K562 (cell line): ENCODE measurements at regions not wholly inside any gene's neighbourhood (a gene's known extent, or its start where the extent isn't known, plus 50 kb on each side); places are given as distances from the start of the nearest gene placed in this dataset.

Source experiments
- ATAC-seq: fragments of 200-7000 bp; cut with Tn5 transposase; 3 replicates; pipeline ENCODE4 v1.9.1; 2020; ENCODE audit warnings: moderate library complexity
- BruUV-seq: library from RNA; stranded (reverse); fragments of 400-500 nt; replicated peaks from 2 replicates; lab custom pipeline; 2021; lab: Mats Ljungman, UMichigan
- CTCF ChIA-PET: fragments of 300-600 bp; formaldehyde crosslinking; extraction: SDS; loops from one replicate; lab custom pipeline; 2021; ENCODE audit warnings: low intra/inter-chr PET ratio; lab: Yijun Ruan, JAX
- POLR2A ChIA-PET: fragments of 300-600, 350-650 bp; sonication (Branson Sonifier 250); formaldehyde crosslinking; extraction: SDS; loops from one replicate; lab custom pipeline; 2021; ENCODE audit warnings: antibody characterized with exemption, inconsistent platforms; lab: Yijun Ruan, JAX
- DNase-seq, 4 experiments: peaks; one replicate each; pipeline versions ENCODE4 v3.0.0 to v3.0.0-alpha.2; 2011 to 2018; ENCODE audit warnings: low spot score in 3 of 4, mixed read lengths in 3 of 4; ENCODE audit errors: extremely low read depth in 1 of 4
- FAIRE-seq: peaks from 2 replicates; lab custom pipeline; 2011; peaks lifted over from hg19 to GRCh38; lab: Jason Lieb, UNC
- H2AFZ ChIP-seq: 2 replicates; pipeline ENCODE4 v1.6.0; 2011; ENCODE audit warnings: low read depth, low read length, control low read depth, inconsistent platforms
- H3K27ac ChIP-seq: fragments of 200-600 bp; 3 replicates; pipeline ENCODE4 v1.8.0; 2011; ENCODE audit warnings: low read depth, mild to moderate bottlenecking, control low read depth, inconsistent platforms, low read length, moderate library complexity, mixed read lengths; ENCODE audit errors: extremely low read depth
- H3K27me3 ChIP-seq, 2 experiments: fragments of 300-600 bp in 1 of 2; 2 replicates in 1 of 2; 3 replicates in 1 of 2; pipeline versions ENCODE4 v1.6.0 to v1.8.0; 2011; ENCODE audit warnings: inconsistent platforms in 2 of 2, low read length in 2 of 2, mild to moderate bottlenecking in 1 of 2, mixed read lengths in 1 of 2, moderate library complexity in 1 of 2; ENCODE audit not compliant: control insufficient read depth in 2 of 2, insufficient read depth in 2 of 2
- H3K36me3 ChIP-seq: fragments of 300-600 bp; 3 replicates; pipeline ENCODE4 v1.8.0; 2011; ENCODE audit warnings: mild to moderate bottlenecking, low read length, inconsistent platforms; ENCODE audit not compliant: control insufficient read depth, insufficient read depth
- H3K4me1 ChIP-seq, 2 experiments: fragments of 200-600 bp in 1 of 2; replicated peaks in 1 of 2; 2 replicates in 1 of 2; 3 replicates in 1 of 2; pipeline versions ENCODE4 v1.5.1 to v1.8.0; 2011; ENCODE audit warnings: inconsistent platforms in 2 of 2, low read length in 2 of 2, mild to moderate bottlenecking in 1 of 2, mixed read lengths in 1 of 2, moderate library complexity in 1 of 2; ENCODE audit not compliant: control insufficient read depth in 2 of 2, insufficient read depth in 2 of 2
- H3K4me2 ChIP-seq: 2 replicates; pipeline ENCODE4 v1.6.1; 2011; ENCODE audit warnings: low read length, control low read depth, inconsistent platforms, mixed read lengths; ENCODE audit not compliant: insufficient read depth
- H3K4me3 ChIP-seq: fragments of 200-600 bp; sonication (generic), shearing (Covaris generic); 2 replicates; pipeline ENCODE4 v1.5.1; 2016; ENCODE audit warnings: control low read depth, inconsistent platforms
- H3K79me2 ChIP-seq: fragments of 200-600 bp; 3 replicates; pipeline ENCODE4 v1.8.0; 2011; ENCODE audit warnings: low read length, inconsistent platforms; ENCODE audit not compliant: control insufficient read depth, insufficient read depth
- H3K9ac ChIP-seq, 2 experiments: 2 replicates each; pipeline versions ENCODE4 v1.6.0 to v1.6.1; 2011; ENCODE audit warnings: low read depth in 2 of 2, low read length in 2 of 2, control low read depth in 1 of 2, inconsistent platforms in 1 of 2, mild to moderate bottlenecking in 1 of 2, mixed read lengths in 1 of 2; ENCODE audit not compliant: insufficient read depth in 1 of 2
- H3K9me1 ChIP-seq: one replicate; pipeline ENCODE4 v1.6.0; 2011; ENCODE audit warnings: inconsistent platforms, mild to moderate bottlenecking, low read length, moderate library complexity; ENCODE audit not compliant: control insufficient read depth, insufficient read depth
- H3K9me3 ChIP-seq: replicated peaks from 2 replicates; pipeline ENCODE4 v1.5.1; 2011; ENCODE audit warnings: low read depth, low read length, inconsistent platforms; ENCODE audit not compliant: control insufficient read depth, insufficient read depth
- H4K20me1 ChIP-seq: replicated peaks from 2 replicates; pipeline ENCODE4 v1.6.1; 2011; ENCODE audit warnings: low read length, inconsistent platforms, mixed read lengths; ENCODE audit not compliant: control insufficient read depth, insufficient read depth
- CBFA2T2 ChIP-seq: fragments of 450-650 bp; conservative IDR thresholded peaks from 2 replicates; pipeline ENCODE4 v1.6.1; 2017; ENCODE audit warnings: mild to moderate bottlenecking
- CCAR2 ChIP-seq: fragments of 200-400 bp; formaldehyde crosslinking; IDR thresholded peaks from 2 replicates; pipeline ENCODE4 v1.6.1; 2017; ENCODE audit warnings: mild to moderate bottlenecking, low read depth, low read length
- E2F3 ChIP-seq: fragments of 250-450 bp; sonication (Bioruptor Pico); IDR thresholded peaks from 2 replicates; pipeline ENCODE4 v1.4.0; 2020; ENCODE audit warnings: mild to moderate bottlenecking
- FOXK2 ChIP-seq, 2 experiments: fragments of 450-650 bp; IDR thresholded peaks in 1 of 2; conservative IDR thresholded peaks in 1 of 2; 2 replicates each; pipeline ENCODE4 v1.6.1; 2016; ENCODE audit warnings: low read depth in 2 of 2, mild to moderate bottlenecking in 1 of 2
- MAFK ChIP-seq: IDR thresholded peaks from 2 replicates; pipeline ENCODE4 v1.6.1; 2011; ENCODE audit warnings: low read length, improper control_type of control experiment
- NFXL1 ChIP-seq: fragments of 450-650 bp; formaldehyde crosslinking; IDR thresholded peaks from 2 replicates; pipeline ENCODE4 v1.4.0; 2021; ENCODE audit warnings: mild to moderate bottlenecking
- POLR2H ChIP-seq: IDR thresholded peaks from 2 replicates; pipeline ENCODE4 v1.6.1; 2016; ENCODE audit warnings: missing genetic modification characterization, low read depth, mild to moderate bottlenecking, control low read depth, missing compliant biosample characterization, moderate library complexity
- RFX1 ChIP-seq: fragments of 450-650 bp; IDR thresholded peaks from 2 replicates; pipeline ENCODE4 v1.6.1; 2016; ENCODE audit warnings: mild to moderate bottlenecking, moderate library complexity
- TOE1 ChIP-seq, 2 experiments: fragments of 450-650 bp in 1 of 2; sonication (generic) in 1 of 2; formaldehyde crosslinking in 1 of 2; IDR thresholded peaks; 2 replicates each; pipeline versions ENCODE4 v1.7.1 to v1.8.0; 2016 to 2022; ENCODE audit warnings: borderline replicate concordance in 2 of 2, mild to moderate bottlenecking in 2 of 2, antibody characterized with exemption in 1 of 2, inconsistent platforms in 1 of 2, low read depth in 1 of 2, missing genetic modification reagents in 1 of 2, moderate library complexity in 1 of 2
- ZKSCAN1 ChIP-seq: fragments of 150-350 bp; IDR thresholded peaks from 2 replicates; pipeline ENCODE4 v1.6.1; 2016; ENCODE audit warnings: low read depth, low read length
- ZNF146 ChIP-seq: IDR thresholded peaks from one replicate; pipeline ENCODE4 v1.6.1; 2018; ENCODE audit warnings: missing compliant biosample characterization; ENCODE audit not compliant: unreplicated experiment
- WGBS: fragments of 100-300 bp; shearing (Covaris generic); methylation state at CpG from one replicate; pipeline ENCODE4 v1.1.6; 2016; ENCODE audit warnings: low coverage, mixed read lengths; ENCODE audit not compliant: insufficient coverage; ENCODE audit errors: missing lambda C conversion rate; 5-methylcytosine and 5-hydroxymethylcytosine counted together
- in situ Hi-C: fragments of 300-500 bp; cut with MboI; formaldehyde crosslinking; loops from 4 replicates; pipeline ENCODE4 v1.15.0; 2018; ENCODE audit warnings: inconsistent platforms, mixed read lengths
- intact Hi-C: fragments of 100-400 bp; cut with micrococcal nuclease; formaldehyde crosslinking; loops from 2 replicates; pipeline ENCODE4 v1.14.2; 2022
- TF ChIP-seq, protein P1 (sequence below): fragments of 200-800 bp; sonication (Bioruptor generic); IDR thresholded peaks from 2 replicates; pipeline ENCODE4 v1.6.1; 2017; ENCODE audit warnings: missing genetic modification characterization, missing compliant biosample characterization
- TF ChIP-seq, protein P2 (sequence below): sonication (generic); formaldehyde crosslinking; IDR thresholded peaks from 2 replicates; pipeline ENCODE4 v1.8.0; 2022; ENCODE audit warnings: mild to moderate bottlenecking, missing genetic modification reagents

DNA sequence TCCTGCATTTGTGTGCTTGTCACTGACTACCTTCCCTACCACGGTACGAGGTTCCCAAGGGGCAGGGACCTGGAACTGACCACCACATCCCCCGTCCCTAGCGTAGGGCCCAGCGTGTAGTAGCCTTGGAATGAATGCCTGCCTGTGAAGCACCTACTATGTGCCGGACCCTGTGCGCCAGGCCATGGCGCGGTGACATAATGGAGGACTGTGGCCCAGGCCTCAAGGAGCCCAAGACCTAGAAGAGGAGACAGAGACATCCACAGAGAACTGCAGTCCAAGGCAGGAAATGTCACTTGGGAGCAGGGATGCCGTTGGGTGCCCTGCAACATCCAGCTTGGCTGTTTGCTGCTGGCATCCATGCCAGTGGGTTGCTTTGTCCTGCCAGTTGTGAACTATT lies 71.9 kb upstream of the SLC6A6 start:
- Histone ChIP-seq H4K20me1 (no peaks in the 10 kb centered on the region), H3K9ac (peak overlapping the region in 1 of 2 experiments; percentile 31; a peak in 2 of 4 replicates), H3K4me2 (no peak overlapping the region), H3K79me2 (no peaks in the 10 kb centered on the region), H3K9me3 (no peaks in the 10 kb centered on the region), H3K9me1 (no peaks in the 10 kb centered on the region), H3K4me1 (0 out of 5 replicates have a peak, but pooled peaks cover 0 to 3% of the 10 kb centered on the region in 2 experiments), H3K36me3 (no peaks in the 10 kb centered on the region), H3K4me3 (no peak overlapping the region), H2AFZ (no peak overlapping the region), H3K27ac (no peak overlapping the region), H3K27me3 (no peaks in the 10 kb centered on the region; a peak in 1 of 5 replicates)
- intact Hi-C loops, result no loop called here
- in situ Hi-C loops, result no loop called here
- BruUV-seq, result no TSS peak
- 59% methylated on average over 10 of the region's 10 CpGs for WGBS
- POLR2A ChIA-PET, result no interaction called here
- DNase-seq (no peak), FAIRE-seq (no peak), ATAC-seq (no peak)
- TF ChIP-seq ZKSCAN1 (peak; percentile 96), FOXK2 (conservative IDR thresholded peaks at IDR 0.05 in 1 of 2, IDR thresholded peaks at IDR 0.05 in 1 of 2; ENCODE audit: low read depth in 2 of 2) (no peak)
- CTCF ChIA-PET, result no interaction called here

DNA sequence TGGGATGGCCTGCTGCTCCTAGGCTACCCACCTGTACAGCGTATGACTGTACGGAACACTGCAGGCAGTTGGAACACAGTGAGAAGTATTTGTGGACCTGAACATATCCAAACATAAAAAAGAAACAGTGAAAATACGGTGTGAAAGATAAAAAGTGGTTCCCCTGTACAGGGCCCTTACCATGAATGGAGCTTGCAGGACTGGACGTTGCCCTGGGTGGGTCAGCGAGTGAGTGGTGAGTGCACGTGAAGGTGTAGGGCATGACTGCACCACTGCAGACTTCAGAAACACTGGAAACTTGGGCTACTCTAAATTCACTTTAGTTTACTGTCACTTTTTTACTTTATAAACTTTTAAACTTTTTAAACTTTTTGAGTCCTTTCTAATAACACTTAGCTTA lies 71.2 kb upstream of the SLC6A6 start:
- in situ Hi-C loops, result no loop called here
- no peaks in the 10 kb centered on the region; a peak in 1 of 5 replicates for H3K27me3 ChIP-seq
- intact Hi-C loops, result no loop called here
- no peak overlapping the region for H3K4me3 ChIP-seq
- H3K9me1 ChIP-seq, result no peaks in the 10 kb centered on the region
- H4K20me1 ChIP-seq, result no peaks in the 10 kb centered on the region
- FAIRE-seq (no peak), ATAC-seq (no peak; the same call in 1 of the 3 replicates), DNase-seq (no peak)
- 0 out of 5 replicates have a peak, but pooled peaks cover 0 to 3% of the 10 kb centered on the region in 2 experiments for H3K4me1 ChIP-seq
- no peak overlapping the region for H3K9ac ChIP-seq
- H3K27ac ChIP-seq, result no peak overlapping the region
- no peaks in the 10 kb centered on the region for H3K9me3 ChIP-seq
- no peaks in the 10 kb centered on the region for H3K36me3 ChIP-seq
- WGBS, result 63% methylated on average over 6 of the region's 6 CpGs
- BruUV-seq, result no TSS peak
- H3K79me2 ChIP-seq, result no peaks in the 10 kb centered on the region
- ChIA-PET CTCF (no interaction called here), POLR2A (no interaction called here)
- peak overlapping the region; percentile 41 for H2AFZ ChIP-seq
- no peak overlapping the region for H3K4me2 ChIP-seq
- TF ChIP-seq E2F3 (CRISPR knock-in tag), result no peak
- TF ChIP-seq MAFK, result no peak
- no peak for TF ChIP-seq CBFA2T2
- TF ChIP-seq, protein P1, sequence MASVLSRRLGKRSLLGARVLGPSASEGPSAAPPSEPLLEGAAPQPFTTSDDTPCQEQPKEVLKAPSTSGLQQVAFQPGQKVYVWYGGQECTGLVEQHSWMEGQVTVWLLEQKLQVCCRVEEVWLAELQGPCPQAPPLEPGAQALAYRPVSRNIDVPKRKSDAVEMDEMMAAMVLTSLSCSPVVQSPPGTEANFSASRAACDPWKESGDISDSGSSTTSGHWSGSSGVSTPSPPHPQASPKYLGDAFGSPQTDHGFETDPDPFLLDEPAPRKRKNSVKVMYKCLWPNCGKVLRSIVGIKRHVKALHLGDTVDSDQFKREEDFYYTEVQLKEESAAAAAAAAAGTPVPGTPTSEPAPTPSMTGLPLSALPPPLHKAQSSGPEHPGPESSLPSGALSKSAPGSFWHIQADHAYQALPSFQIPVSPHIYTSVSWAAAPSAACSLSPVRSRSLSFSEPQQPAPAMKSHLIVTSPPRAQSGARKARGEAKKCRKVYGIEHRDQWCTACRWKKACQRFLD (CRISPR knock-in tag), result no peak
- no peak for TF ChIP-seq POLR2H (tag)
- TF ChIP-seq NFXL1 (CRISPR knock-in tag), result no peak
- TF ChIP-seq RFX1, result no peak
- TF ChIP-seq TOE1 (IDR thresholded peaks at IDR 0.05; ENCODE audit: borderline replicate concordance), result no peak
- no peak for TF ChIP-seq TOE1 (CRISPR knock-in tag; IDR thresholded peaks at IDR 0.05; ENCODE audit: borderline replicate concordance, low read depth)
- TF ChIP-seq ZNF146 (CRISPR knock-in tag), result no peak
- TF ChIP-seq CCAR2, result no peak
- TF ChIP-seq, protein P2, sequence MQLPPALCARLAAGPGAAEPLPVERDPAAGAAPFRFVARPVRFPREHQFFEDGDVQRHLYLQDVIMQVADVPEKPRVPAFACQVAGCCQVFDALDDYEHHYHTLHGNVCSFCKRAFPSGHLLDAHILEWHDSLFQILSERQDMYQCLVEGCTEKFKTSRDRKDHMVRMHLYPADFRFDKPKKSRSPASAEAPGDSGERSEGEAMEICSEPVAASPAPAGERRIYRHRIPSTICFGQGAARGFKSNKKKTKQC, result no peak
